Hindlimb muscle (tissue), 1 donor: ENCODE measurements at regions not wholly inside any gene's neighbourhood (a gene's known extent, or its start where the extent isn't known, plus 50 kb on each side); places are given as distances from the start of the nearest gene placed in this dataset.

Experiments
- DNase-seq: peaks from one replicate; pipeline ENCODE4 v3.0.0-alpha.2; 2013

DNA sequence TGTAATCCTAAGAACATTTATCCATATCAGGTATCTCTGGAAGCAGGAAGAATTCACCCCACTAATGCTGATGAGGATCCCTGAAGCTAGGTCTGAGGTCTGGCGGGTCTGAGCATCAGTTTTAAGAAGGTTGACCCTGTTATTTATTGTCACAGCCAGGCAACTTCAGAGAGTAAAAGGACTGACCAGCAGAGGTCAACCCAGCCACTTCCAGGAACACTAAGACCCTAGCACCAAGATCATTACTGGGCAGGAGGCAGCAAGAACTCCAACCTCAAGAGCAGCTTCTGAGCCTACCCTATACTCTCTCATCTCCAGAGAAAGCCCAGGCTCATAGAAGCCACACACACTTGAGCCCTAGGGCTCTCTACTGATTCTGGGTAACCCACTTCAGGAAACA, 901.4 kb downstream of the DCDC2C start:
- no peak for DNase-seq

DNA sequence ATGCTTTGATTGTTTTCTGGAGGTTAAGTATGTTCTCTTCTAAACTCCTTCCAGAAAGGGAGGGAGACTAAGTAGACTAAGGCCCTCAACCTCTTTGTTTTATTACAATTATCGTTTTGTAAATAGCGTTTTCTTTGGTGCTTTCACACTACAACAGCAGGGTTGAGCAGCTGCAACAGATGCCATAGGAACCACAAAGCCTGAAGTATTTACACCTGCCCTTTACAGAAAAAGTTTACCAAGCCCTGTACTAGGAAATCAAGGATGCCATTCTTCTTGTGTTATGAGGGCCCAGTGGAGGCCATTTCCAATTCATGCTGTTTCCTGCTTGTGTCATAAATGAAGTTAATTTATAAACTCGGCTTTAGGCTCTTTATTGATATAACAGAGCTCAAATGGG, 914.8 kb downstream of the DCDC2C start:
- DNase-seq, result no peak

DNA sequence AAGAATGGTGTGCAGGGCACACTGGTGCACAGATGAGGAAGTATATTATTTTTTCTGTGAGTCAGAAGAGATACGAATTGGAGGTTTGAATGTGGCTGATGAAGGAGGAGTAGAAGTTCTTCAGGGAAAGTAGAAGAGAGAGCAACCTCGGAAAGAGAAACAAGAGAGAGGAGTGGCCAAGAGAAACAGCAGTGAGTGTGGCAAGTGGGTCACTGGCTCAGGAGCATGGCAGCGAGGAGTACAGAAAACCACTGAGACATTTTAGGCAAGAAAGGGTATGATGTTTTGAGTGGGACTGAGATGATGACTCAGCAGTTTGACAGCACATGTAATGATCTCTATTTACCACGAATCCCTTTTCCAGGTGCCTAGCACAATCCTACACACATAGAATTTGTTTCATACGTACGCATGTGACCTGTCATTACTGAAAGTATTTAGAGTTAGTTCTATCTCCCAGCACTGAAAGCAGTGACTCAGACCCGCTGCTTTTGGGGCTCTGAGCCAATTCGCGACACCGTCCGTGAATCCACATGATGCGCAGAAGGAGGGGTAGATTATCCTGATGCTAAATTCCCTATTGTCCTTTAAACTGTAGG, 915.4 kb downstream of the DCDC2C start:
- no peak for DNase-seq

DNA sequence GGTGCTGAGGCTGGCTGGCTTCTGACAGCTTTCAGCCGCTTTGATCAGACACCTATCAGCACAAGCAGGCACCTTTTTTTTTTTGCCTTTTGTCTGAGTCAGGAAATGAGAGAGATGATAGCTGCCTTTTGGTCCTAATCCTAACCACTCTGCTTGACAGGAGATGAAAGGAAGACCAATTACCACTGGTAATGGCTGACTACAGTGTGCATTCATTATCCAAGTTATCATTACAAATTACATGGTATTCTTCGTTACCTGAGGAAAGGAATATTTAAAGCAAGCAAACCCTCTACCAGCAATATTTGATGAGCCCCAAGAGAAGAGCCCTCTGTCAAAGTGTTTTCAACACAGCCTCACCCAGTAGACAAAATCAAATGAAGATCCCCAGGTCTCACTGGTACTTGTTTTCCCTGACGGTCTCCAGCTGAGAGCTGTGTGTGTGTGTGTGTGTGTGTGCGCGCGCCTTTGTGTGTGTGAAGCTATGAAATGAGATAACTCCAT, 925.7 kb downstream of the DCDC2C start:
- no peak for DNase-seq

DNA sequence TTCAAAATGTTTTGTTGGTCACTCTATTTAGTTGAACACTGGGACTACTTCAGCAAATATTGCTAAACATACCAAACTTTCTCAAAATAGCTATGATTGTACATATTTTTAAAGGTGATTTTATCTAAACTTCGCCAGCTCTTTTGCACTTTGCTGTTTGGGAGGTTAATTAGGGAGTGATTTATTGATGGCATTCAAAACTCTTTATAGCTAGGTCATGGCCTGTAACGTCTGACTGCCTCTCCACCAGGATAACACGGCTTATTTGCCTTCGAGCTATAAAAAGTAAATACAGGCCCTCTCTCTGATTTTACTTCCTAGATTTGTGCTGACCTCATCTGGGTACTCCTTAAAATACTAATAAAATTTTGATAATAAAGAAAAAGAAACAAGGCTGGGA, 931.9 kb downstream of the DCDC2C start:
- DNase-seq, result no peak

DNA sequence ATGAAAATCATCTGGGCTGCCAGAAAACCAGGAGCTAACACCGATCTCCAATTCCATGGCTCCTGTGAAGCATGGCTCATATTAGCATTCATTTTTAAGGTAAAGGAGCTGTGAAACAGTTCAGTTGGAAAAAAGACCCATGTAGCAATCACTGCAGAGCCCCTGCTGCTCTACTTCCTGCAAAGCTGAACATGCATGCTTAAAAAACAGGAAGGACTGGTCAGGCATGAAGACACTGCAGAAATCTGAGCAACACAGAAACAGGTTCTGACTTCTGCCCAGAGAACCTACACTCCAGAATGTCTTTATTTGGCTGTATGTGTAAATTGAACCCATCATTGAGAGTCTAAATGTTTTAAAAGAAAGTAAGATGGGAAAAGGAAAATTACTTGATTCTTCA, 950.6 kb downstream of the DCDC2C start:
- no peak for DNase-seq

DNA sequence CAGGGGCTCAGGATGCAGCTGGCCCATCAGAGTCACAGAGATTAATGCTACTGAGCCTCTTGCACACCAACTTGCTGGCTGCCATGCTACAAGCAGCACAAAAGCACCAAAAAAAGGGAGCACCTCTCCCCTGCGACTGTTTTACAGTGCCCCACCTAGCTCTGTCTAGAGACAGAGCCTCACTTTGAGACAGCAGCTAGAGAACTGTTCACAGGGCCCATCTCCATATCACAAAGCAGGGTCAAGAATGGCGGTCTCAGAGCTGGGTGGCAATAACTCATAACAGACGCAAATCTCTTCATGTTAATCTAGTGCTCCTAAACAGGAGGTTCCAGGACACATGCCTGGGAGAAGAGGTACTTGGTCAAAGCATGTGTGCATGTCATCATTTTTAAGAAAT, 953.0 kb downstream of the DCDC2C start:
- DNase-seq, result no peak

DNA sequence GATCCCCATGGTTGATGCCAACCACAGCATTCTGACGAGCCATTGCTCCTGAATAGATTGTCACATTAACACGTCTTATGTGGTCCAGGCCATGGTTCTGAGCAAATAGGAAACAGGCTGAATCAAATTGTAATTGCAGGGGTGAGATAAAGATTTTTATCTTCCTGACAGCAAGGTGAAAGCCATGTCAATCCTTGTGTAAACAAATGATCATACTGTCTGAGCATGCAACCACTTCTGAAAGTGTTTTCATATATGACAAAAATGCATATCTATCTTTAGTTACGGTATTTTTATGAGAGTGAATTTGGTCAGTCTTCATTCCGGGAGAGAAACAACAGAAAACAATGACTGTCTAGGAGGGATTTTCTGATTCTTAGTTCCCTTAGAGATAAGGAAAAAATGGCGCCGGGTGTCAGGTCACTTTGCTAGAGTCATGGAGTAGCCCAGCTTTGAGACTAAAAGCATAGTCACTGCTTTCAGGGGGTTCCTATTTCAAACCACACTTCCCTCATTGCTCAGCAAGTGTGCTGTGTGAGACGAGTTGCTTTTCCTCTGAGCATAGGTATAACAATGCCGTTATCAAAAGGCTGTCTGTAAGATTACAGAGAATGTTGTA, 958.9 kb downstream of the DCDC2C start:
- DNase-seq, result no peak

DNA sequence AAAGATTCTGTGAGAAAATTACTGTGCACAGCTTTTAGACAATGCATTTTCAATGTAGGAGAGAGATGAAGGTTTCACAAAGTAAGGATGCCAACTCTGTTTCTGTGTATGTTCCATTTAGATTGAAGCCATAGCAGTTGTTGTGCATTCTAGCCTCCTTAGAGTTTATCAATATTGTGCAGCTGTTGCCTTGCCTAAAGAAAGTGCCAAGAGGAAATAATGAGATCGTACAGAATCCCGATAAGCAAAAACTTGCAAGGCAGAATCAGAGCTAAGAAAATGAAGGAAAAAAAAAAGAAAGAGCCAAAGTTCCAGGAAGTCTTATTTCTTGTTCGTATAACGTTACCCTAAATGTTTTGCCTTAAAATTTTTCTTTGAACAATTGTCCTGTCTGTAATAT, 965.0 kb downstream of the DCDC2C start:
- no peak for DNase-seq

DNA sequence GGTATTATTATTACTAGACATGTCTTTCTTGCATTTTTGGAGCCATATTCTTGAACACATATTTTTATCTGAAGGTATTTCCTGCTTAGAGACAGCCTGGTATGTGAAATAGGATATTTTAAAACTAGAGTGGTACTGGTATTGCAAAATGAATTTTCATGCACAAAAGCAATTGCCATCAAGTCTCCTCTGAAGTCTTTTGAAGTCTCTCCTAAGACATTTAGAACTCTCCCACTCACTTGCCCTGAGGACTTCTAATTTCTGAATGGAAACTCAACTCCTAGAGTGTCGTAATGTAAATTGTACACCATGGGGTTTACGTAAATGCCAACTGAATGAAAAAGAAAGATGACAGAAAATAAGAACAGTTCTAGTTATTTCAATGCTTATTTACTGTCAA, 967.0 kb downstream of the DCDC2C start:
- no peak for DNase-seq

DNA sequence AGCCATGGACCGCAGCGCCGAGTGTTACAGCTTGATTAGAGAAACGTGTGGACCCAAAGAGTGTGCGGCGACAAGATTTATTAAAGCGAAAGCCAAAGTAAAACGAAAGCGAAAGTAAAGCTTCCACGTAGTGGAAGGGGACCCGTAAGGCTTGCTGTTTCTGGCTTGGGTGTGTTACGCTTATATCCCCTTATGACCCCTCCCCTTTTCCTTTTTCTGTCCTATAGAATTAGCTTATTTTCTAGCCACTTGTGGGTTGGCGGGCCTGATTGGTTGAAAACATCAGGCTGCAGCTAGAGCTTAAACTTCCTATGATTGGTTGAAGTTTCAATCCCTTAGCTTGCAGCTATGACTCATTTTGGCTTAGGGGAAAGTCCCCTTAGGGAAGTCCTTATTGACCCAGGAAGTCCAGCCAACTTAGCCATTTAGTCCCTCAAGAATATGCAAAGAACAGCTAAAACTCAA, 969.7 kb downstream of the DCDC2C start:
- DNase-seq, result peak; percentile 15

DNA sequence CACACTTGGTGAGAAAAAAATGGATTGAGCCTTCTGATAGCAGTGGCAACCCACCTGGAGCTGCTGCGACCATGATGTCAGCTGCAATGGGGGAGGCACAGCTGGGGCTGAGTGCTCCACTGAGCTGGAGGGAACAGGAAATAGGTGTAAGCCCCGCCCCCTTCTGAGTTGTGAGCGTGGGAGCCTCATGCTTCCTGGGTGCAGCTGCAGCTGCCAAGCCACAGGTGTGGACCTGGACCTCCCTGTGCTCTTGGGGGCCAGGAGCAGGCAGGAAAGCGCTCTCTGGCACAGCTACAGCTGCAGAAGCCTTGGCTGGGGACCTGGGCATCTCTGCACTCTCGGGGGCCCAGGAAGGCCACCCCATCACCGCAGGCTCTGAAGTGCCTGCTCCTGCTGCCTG, 970.6 kb downstream of the DCDC2C start:
- no peak for DNase-seq

DNA sequence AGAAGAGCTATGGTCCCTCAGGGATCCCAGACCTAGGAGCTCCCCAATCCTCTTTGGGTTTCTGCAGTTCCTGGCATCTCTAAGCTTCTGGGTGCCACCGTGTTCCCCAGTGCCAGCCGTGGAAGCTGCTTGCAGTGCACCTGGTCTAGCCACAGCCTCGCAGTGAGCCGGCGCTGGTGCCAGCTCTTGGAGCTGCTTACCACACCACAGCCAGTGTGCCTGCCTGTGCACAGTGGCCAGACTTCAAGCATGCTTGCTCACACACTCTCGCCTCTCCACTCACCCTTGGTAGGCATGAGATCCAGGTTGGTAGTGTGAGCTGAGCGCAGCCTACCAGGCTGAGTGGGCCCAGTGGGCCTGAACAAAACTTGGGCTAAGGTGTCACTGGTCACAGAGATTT, 971.9 kb downstream of the DCDC2C start:
- DNase-seq, result no peak

DNA sequence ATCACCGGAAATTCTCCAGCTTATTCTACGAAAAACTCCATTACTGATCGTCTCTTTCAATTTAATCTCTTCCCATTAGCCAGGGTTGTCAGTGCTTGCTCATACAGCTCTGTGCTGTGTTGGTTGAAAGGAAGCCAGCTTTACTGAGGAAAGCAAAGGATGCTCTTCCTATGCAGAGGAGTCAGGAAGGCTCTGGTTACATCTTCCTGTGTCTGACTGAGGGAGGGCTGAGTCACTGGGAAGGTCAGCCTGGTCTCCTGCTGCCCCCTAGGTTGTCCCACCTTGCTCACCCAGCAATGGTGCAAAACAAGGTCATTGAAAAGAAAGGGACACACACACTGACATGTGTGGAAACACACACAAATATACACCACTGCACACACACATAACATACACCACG, 975.6 kb downstream of the DCDC2C start:
- DNase-seq, result no peak

DNA sequence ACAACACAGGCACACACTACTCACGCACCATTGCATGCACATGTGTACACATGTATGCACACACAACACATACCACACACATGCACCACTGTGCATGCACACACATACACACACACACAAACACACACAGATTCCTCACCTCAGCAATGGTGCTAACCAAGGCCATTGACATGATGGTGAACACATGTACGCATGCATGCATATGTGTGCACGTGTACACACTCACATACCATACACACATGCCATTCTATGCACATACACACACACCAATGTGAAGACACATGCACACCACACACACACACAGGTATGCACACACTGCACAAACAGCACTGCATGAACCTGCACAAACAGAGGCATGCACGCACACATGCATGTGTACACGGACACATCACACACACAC, 976.0 kb downstream of the DCDC2C start:
- no peak for DNase-seq

DNA sequence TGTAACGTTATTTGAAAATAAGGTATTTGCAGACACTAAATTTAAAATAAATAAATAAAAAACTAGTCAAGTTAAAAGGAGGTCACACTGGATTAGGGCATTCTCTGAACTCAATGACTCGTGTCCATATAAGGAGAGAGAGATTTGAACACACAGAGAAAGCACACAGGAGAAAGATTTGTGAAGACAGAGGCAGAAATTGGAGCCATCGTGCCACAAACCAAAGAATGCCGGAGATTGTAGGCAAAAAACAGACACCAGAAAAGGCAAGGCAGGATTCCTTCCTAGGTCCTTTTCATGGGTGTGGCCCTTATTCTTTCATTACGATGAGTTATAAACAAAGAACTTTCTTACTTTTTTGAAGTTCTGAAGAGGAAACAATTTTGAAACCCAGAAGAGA, 981.5 kb downstream of the DCDC2C start:
- no peak for DNase-seq

DNA sequence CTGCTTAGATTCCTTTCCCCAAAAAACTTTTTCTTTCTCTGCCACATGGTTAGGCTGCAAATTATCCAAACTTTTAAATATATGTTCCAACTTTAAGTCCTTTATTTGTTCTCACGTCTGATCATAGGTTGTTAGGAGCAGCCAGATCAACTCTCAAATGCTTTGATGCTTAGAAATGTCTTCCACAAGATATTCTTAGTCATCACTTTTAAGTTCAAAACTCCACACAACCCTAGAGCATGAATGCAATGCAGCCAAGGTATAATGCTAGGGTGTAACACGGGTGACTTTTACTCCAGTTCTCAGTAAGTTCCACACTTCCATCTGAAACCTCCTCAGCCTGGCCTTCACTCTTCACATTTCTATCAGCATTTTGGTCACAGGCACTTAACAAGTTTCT, 987.5 kb downstream of the DCDC2C start:
- DNase-seq, result no peak

DNA sequence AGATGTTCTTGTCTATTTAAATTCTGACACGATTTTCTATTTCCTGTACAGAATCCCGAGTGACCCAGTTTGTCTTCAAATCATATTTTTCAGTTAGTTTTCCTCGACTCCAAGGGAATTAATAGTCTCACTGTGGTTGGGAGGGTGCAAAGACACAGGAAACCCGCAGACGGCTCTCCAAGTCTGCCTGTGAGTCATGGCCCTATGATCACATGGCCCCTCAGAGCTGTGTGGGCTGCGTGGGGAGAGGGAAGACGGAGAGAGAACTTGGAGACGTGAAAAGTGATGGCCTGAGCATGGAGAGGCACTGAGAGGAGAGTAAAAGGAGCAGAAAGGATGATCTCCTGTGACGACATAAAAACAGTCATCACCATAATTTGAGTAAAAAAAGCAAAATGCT, 989.9 kb downstream of the DCDC2C start:
- DNase-seq, result no peak

DNA sequence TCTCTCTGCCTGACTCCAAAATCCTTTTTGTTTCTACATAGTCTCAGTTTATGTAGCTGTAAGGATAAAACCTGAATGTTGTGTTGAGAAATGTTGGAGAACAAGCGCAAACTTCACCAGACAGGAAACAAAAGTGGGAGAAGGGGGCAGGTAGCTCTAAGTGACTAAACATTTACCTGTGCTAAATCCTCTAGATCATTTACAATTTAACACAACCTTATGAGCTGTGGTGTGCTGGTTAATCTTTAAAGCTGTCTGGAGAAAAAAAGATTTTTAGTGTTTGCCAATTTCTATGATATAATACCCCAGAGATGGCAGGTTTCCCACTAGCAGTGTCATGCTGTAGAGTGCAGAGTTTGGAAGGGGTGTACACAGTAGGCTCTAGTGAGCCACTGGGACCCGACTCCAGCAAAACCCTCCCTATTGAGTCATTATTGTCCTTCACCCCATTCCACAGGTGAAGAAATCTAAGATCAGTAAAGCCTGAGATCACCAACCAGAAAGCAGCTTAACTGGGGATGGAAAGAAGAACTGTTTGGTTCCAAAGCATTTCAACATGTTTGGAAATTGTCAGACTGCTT, 992.0 kb downstream of the DCDC2C start:
- DNase-seq, result no peak

DNA sequence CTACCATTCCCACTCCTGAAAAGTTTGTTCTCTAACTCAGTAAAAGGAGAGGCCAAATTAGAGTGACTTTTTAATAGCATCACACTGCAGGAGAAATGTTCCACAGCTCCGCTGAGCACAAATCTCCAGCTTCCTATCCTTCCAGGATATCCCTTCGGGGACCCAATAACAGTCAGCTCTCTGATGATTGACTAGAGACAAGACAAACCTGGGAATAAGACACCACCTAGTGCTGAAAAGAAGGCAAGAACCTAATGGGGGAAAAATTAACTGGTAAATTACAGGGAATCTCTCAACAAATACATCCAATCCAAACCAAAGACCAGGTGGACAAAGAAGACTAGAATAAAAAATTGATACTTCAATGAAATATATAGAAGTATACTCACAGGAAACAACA, 977.1 kb upstream of the SOX11 start:
- no peak for DNase-seq

DNA sequence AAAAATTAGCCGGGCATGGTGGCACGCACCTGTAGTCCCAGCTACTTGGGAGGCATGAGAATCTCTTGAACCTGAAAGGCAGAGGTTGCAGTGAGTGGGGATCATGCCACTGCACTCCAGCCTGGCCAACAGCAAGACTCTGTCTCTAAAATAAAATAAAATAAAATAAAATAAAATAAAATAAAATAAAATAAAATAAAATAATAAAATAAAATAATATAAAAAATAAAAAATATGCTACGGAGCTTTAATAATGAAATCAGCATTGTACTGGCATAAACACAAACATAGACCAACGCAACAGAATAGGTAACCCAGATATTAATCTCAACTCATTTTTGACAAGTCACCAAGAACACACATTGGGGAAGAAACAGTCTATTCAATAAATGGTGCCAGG, 973.4 kb upstream of the SOX11 start:
- no peak for DNase-seq

DNA sequence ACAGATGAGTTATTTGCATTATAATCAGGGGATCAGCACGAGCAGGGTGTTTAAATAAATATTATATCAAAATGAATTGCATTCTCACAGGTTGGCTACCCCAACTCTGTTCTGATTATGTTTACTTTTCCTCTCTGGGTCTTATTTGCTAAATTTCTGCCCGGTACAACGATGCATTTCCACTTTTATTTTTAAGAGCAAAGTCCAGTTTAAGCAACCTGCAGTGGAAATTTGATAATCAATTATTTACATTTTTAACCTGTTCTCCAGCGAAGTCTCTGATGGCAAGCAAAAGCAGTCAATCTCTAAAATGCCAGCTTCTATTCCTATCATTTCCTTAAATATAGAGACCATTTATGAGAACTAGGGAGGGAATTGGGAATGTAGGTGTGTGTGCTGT, 966.6 kb upstream of the SOX11 start:
- no peak for DNase-seq

DNA sequence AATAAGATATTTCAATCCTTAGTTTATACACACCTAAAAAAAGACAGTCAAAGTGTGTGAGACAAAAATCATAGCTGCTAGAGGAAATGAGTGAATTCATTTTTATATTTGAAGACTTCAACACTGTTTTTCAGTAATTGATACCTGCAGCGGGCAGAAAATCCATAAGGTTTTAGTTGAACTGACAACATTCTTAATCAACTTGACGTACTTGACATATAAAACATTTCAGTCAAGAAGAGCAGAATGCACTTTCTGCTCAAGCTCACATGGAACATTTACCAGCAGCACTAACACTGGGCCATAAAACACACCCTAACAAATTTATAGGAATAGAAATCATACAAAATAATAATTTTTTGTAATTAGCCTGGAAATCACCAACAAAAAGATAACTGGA, 959.6 kb upstream of the SOX11 start:
- DNase-seq, result no peak
